Inflammatory macrophage treated with lipopolysaccharide for 4 hours (primary cell): ENCODE measurements at regions not wholly inside any gene's neighbourhood (a gene's known extent, or its start where the extent isn't known, plus 50 kb on each side); places are given as distances from the start of the nearest gene placed in this dataset.
"Not testable (repeated sequence)": the region's sequence is repeated elsewhere in the genome, so short reads cannot be mapped to it uniquely, and the experiment has no call there.

Source experiments
- DNase-seq: peaks from one replicate; pipeline ENCODE4 v3.0.0-alpha.2; 2020

GRCh38 chr5:177856474-177856873, 73.8 kb upstream of the FAM153A start:
- not testable (repeated sequence) for DNase-seq

GRCh38 chr5:177847914-177848313, 65.2 kb upstream of the FAM153A start:
- not testable (repeated sequence) for DNase-seq

GRCh38 chr5:177846598-177846997, 63.9 kb upstream of the FAM153A start:
- DNase-seq: not testable (repeated sequence)

- DNase-seq: not testable (repeated sequence)
Observed at GRCh38 chr5:177845906-177846305, 63.2 kb upstream of the FAM153A start.

- peak; percentile 0 for DNase-seq
Observed at GRCh38 chr5:177836191-177836590, 53.5 kb upstream of the FAM153A start.
